Osteoblast (primary cell): ENCODE measurements at regions not wholly inside any gene's neighbourhood (a gene's known extent, or its start where the extent isn't known, plus 50 kb on each side); places are given as distances from the start of the nearest gene placed in this dataset.

Experiments
- DNase-seq: peaks from one replicate; pipeline ENCODE4 v3.0.0; 2011; ENCODE audit warnings: low spot score, mixed read lengths; ENCODE audit not compliant: insufficient read length; ENCODE audit errors: missing footprints
- H2AFZ ChIP-seq: 2 replicates; pipeline ENCODE4 v1.6.0; 2011; ENCODE audit warnings: mild to moderate bottlenecking, low read length
- H3K27ac ChIP-seq: 2 replicates; pipeline ENCODE4 v1.5.1; 2011; ENCODE audit warnings: mild to moderate bottlenecking, low read depth, low read length, moderate library complexity
- H3K27me3 ChIP-seq: 2 replicates; pipeline ENCODE4 v1.6.0; 2012; ENCODE audit warnings: mild to moderate bottlenecking, control low read depth, inconsistent platforms, low read length, moderate library complexity; ENCODE audit not compliant: insufficient read depth
- H3K36me3 ChIP-seq: 2 replicates; pipeline ENCODE4 v1.5.1; 2011; ENCODE audit warnings: mild to moderate bottlenecking, low read length, control low read depth, moderate library complexity; ENCODE audit not compliant: insufficient read depth
- H3K4me1 ChIP-seq: 2 replicates; pipeline ENCODE4 v1.5.1; 2011; ENCODE audit warnings: mild to moderate bottlenecking, low read length, control low read depth, moderate library complexity; ENCODE audit not compliant: insufficient read depth
- H3K4me2 ChIP-seq: 2 replicates; pipeline ENCODE4 v1.6.0; 2011; ENCODE audit warnings: mild to moderate bottlenecking, low read length; ENCODE audit not compliant: insufficient read depth
- H3K4me3 ChIP-seq: fragments of 200-600 bp; sonication (generic); 3 replicates; pipeline ENCODE4 v1.5.1; 2012; ENCODE audit warnings: mild to moderate bottlenecking, low read length, inconsistent platforms; ENCODE audit not compliant: insufficient read depth
- H3K79me2 ChIP-seq: 2 replicates; pipeline ENCODE4 v1.6.0; 2012; ENCODE audit warnings: mild to moderate bottlenecking, low read length, control low read depth, inconsistent platforms; ENCODE audit not compliant: insufficient read depth
- H3K9me3 ChIP-seq: 2 replicates; pipeline ENCODE4 v1.5.1; 2011; ENCODE audit warnings: low read depth, low read length, control low read depth
- H4K20me1 ChIP-seq: 2 replicates; pipeline ENCODE4 v1.6.0; 2012; ENCODE audit warnings: mild to moderate bottlenecking, low read length, control low read depth; ENCODE audit not compliant: insufficient read depth
- TF ChIP-seq, protein P1 (sequence below): IDR thresholded peaks from 2 replicates; pipeline ENCODE4 v1.5.1; 2011; ENCODE audit warnings: mild to moderate bottlenecking, low read depth, low read length, moderate library complexity; ENCODE audit errors: extremely low read depth

GRCh38 chr2:47265158-47265557 is 88.8 kb upstream of the CALM2 start:
- no peaks in the 10 kb centered on the region for H3K36me3 ChIP-seq
- H3K27ac ChIP-seq, result no peak overlapping the region
- no peaks in the 10 kb centered on the region for H3K27me3 ChIP-seq
- DNase-seq, result no peak
- H3K4me3 ChIP-seq, result no peak overlapping the region
- no peaks in the 10 kb centered on the region for H3K9me3 ChIP-seq
- TF ChIP-seq, protein P1, sequence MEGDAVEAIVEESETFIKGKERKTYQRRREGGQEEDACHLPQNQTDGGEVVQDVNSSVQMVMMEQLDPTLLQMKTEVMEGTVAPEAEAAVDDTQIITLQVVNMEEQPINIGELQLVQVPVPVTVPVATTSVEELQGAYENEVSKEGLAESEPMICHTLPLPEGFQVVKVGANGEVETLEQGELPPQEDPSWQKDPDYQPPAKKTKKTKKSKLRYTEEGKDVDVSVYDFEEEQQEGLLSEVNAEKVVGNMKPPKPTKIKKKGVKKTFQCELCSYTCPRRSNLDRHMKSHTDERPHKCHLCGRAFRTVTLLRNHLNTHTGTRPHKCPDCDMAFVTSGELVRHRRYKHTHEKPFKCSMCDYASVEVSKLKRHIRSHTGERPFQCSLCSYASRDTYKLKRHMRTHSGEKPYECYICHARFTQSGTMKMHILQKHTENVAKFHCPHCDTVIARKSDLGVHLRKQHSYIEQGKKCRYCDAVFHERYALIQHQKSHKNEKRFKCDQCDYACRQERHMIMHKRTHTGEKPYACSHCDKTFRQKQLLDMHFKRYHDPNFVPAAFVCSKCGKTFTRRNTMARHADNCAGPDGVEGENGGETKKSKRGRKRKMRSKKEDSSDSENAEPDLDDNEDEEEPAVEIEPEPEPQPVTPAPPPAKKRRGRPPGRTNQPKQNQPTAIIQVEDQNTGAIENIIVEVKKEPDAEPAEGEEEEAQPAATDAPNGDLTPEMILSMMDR, result no peak
- H3K79me2 ChIP-seq, result no peaks in the 10 kb centered on the region
- H3K4me2 ChIP-seq, result no peak overlapping the region
- peaks cover 8% of the 10 kb centered on the region for H3K4me1 ChIP-seq
- H4K20me1 ChIP-seq, result no peaks in the 10 kb centered on the region
- no peak overlapping the region for H2AFZ ChIP-seq

DNA sequence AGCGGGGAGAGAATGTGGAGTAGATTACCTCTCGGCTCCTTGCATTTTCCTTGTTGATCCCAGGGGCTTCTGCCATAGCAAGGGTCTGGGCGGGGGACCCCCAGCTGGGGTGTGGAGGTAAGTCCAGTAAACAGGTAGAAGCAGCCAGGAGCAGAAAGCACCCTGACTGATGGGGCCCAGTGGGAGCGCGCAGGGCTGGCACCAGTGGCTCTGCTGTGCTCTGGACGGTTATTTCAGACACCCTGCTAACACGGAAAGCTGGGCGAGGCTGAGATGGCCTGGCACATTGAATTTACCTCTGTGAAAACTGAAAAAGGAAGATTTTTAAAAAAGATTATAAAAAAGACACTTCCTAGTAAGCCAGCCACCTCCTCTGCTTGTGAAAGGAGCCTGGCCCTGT is 88.4 kb upstream of the CALM2 start:
- Histone ChIP-seq H3K4me3 (no peak overlapping the region), H3K27me3 (no peaks in the 10 kb centered on the region), H3K79me2 (no peaks in the 10 kb centered on the region), H3K27ac (no peak overlapping the region), H3K36me3 (no peaks in the 10 kb centered on the region), H4K20me1 (no peaks in the 10 kb centered on the region), H3K4me2 (no peak overlapping the region), H3K4me1 (peaks cover 8% of the 10 kb centered on the region), H3K9me3 (no peaks in the 10 kb centered on the region), H2AFZ (no peak overlapping the region)
- no peak for DNase-seq
- TF ChIP-seq, protein P1, result no peak

GRCh38 chr2:47264143-47264542 is 87.8 kb upstream of the CALM2 start:
- TF ChIP-seq, protein P1, result no peak
- Histone ChIP-seq H3K79me2 (no peaks in the 10 kb centered on the region), H3K4me2 (no peak overlapping the region), H3K36me3 (no peaks in the 10 kb centered on the region), H4K20me1 (no peaks in the 10 kb centered on the region), H3K27ac (no peak overlapping the region), H2AFZ (no peak overlapping the region), H3K9me3 (no peaks in the 10 kb centered on the region), H3K4me1 (peaks cover 3% of the 10 kb centered on the region), H3K27me3 (no peaks in the 10 kb centered on the region), H3K4me3 (no peak overlapping the region)
- DNase-seq, result no peak

- Histone ChIP-seq H4K20me1 (no peaks in the 10 kb centered on the region), H3K27me3 (no peaks in the 10 kb centered on the region), H3K4me1 (no peaks in the 10 kb centered on the region), H3K4me3 (no peak overlapping the region), H3K27ac (no peak overlapping the region), H3K79me2 (no peaks in the 10 kb centered on the region), H3K4me2 (no peak overlapping the region), H2AFZ (no peak overlapping the region), H3K9me3 (no peaks in the 10 kb centered on the region), H3K36me3 (no peaks in the 10 kb centered on the region)
- DNase-seq, result no peak
- TF ChIP-seq, protein P1, result no peak
Observed at GRCh38 chr2:47262657-47263056, 86.3 kb upstream of the CALM2 start.
